ENCODE measurements at regions not wholly inside any gene's neighbourhood (a gene's known extent, or its start where the extent isn't known, plus 50 kb on each side); places are given as distances from the start of the nearest gene placed in this dataset.

- TF ChIP-seq, protein P1, sequence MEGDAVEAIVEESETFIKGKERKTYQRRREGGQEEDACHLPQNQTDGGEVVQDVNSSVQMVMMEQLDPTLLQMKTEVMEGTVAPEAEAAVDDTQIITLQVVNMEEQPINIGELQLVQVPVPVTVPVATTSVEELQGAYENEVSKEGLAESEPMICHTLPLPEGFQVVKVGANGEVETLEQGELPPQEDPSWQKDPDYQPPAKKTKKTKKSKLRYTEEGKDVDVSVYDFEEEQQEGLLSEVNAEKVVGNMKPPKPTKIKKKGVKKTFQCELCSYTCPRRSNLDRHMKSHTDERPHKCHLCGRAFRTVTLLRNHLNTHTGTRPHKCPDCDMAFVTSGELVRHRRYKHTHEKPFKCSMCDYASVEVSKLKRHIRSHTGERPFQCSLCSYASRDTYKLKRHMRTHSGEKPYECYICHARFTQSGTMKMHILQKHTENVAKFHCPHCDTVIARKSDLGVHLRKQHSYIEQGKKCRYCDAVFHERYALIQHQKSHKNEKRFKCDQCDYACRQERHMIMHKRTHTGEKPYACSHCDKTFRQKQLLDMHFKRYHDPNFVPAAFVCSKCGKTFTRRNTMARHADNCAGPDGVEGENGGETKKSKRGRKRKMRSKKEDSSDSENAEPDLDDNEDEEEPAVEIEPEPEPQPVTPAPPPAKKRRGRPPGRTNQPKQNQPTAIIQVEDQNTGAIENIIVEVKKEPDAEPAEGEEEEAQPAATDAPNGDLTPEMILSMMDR (optimal IDR thresholded peaks at IDR 0.05 in 1 of 3, IDR thresholded peaks at IDR 0.05 in 1 of 3, conservative IDR thresholded peaks at IDR 0.05 in 1 of 3; ENCODE audit: extremely low read depth in 1 of 3, insufficient read depth in 2 of 3, low read length in 3 of 3): no peak
- TF ChIP-seq EZH2 (IDR thresholded peaks at IDR 0.05; ENCODE audit: low read length): no peak
These were observed 683.9 kb downstream of the MATN1 start for GRCh38 chr1:30039354-30040080.

All from keratinocyte (primary cell).